GM19452 (cell line): ENCODE measurements at regions not wholly inside any gene's neighbourhood (a gene's known extent, or its start where the extent isn't known, plus 50 kb on each side); places are given as distances from the start of the nearest gene placed in this dataset.

Experiments
- ATAC-seq: cut with Tn5 transposase; IDR thresholded peaks from one replicate; pipeline ENCODE4 v1.9.1; 2021; ENCODE audit not compliant: unreplicated experiment

DNA sequence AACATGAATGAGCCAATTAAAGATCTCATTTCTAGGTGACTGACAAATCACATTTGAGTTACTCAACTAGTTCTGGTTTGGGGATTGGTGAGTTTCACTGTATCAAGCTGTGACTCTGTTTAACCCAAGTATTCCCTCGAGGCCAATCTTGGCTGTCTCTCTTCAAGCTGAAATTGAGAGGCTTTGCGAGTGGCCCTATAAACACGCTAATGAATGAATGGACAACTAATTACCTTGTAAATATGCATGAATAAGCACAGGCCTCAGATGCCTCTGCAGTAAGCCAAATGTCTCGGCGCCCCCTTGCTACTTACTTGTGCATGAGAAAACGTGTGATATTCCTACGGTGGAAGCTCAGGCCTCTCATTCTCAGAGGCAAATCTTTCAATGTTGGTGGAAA is 450.3 kb upstream of the PSMD7 start:
- ATAC-seq: no peak

GRCh38 chr16:73846007-73846330 is 450.6 kb upstream of the PSMD7 start:
- ATAC-seq: no peak

GRCh38 chr16:73845238-73846006 is 451.2 kb upstream of the PSMD7 start:
- ATAC-seq: no peak

DNA sequence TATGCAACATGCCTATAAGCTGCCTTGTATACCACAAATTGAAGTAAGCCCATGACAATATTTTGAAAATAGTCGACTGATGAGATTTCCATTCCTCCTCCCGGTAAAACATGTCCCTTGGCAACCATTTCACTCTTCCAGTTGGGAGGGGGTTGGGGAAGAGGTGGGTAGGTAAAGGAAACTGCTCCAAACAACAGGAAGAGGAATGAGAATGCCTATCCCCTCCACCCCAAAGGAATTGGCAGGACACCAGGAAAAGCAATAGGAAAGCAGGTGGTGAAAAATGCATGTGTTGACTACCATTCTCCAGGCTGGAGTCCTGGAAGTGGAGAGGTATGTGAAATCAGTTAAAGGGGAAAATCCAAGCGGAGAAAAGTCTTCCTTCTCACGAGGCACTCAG is 455.9 kb upstream of the PSMD7 start:
- no peak for ATAC-seq

DNA sequence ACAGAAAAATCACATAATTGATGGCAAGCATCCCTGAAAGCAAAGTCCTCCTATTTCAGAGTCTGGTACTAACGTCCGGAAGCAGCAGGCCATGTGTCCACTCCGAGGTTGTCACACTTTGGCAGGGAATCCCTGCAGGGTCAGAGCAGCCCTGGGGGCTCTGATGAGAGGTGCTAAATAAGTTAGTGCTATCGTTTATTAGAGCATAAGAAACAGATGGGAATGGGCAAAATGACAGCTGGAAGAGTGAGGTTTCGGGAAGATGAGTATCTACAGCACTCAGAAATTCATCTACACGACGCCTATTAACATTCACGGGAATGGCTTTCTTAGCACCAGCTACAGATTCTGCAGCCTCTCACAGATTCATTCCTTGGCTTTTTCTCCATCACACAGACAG is 465.4 kb upstream of the PSMD7 start:
- no peak for ATAC-seq

DNA sequence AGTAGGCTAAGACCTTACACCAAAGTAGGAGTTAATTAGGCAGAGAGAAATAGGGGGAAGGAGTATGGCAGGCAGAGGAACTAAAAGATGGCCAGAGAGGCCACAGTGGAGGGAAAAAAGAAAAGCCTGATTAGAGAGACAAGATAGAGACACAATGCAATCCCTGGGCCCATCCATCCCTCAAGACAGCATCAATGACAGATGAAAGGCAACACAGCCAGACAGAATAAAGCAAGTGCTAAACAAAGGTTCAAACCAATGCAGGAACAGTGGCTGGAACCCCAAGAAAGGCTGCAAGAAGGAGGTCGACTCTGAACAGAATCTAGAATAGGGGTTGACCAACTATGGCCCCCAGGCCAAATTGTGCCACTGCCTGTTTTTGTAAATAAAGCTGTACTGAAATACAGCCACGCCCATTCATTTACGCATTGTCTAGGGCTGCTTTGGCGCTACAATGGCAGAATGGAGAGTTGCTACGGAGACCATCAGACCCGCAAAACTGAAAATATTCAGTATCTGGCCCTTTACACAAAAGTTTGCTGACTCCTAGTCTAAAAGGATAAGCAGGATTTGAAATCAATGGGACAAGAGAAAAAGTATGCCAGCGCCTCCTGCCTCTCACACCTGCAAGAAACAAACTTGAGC is 473.3 kb upstream of the PSMD7 start:
- ATAC-seq: no peak

DNA sequence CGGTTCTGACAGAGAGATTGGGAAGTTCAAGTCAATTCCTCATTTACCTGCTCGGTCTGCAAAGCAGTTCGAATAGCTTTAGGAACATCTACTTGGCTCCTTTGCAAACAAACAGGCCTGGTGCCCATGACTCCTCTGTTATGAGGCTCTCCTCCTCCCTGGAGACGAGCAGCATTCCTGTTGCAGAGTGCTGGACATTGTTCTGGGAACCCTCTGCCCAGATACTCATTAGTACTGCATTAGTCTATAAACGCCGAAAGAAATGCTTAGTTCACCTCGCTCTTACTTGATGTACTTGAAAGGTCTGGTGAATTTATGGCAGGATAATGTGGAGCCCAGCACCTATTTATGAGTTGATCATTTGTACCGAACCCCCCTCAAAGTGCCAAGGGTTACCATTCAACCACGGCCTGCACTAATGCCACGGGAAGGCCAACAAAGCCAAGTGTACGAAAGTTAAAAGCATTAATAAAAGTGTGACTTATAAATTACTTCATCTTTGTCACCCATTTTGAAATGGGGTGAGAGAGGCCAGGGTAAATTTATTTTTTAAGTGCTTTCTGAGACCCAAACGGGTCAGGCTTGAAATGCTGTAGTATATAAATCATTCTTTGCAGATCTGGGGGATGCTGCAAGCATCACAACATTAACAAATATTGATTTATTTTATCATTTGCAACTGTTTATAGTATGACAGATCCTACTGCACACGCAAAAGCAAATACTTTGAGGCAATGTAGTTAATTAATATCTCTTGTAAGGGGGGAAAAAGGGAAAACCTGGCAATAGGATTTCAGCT is 478.9 kb upstream of the PSMD7 start:
- ATAC-seq: no peak

- no peak for ATAC-seq
These were observed 483.1 kb upstream of the PSMD7 start for GRCh38 chr16:73813527-73813926.

GRCh38 chr16:73804456-73804855 is 492.2 kb upstream of the PSMD7 start:
- ATAC-seq: no peak

- ATAC-seq: no peak
These were observed 498.1 kb upstream of the PSMD7 start for GRCh38 chr16:73798471-73798870.

- no peak for ATAC-seq
These were observed 499.5 kb upstream of the PSMD7 start for GRCh38 chr16:73797115-73797514.

DNA sequence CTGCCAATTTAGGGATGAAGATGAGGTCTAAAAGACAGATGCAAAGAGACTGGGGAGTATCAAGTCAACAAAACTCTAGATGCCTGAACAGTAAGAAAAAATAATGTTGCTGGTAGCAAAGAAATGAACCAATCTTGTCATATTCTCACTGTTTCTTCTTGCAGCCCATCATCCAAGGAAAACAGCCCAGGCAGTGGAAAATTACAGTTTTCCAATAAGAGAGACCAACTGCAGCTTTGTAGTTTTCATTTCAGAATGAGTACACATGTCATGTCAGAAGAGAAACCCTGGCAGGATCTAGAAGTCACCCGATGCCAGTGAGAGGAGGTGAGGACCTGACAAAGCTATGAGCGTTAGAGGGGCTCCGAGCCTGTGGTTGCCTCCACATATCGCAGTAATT is 500.4 kb upstream of the PSMD7 start:
- ATAC-seq: no peak

DNA sequence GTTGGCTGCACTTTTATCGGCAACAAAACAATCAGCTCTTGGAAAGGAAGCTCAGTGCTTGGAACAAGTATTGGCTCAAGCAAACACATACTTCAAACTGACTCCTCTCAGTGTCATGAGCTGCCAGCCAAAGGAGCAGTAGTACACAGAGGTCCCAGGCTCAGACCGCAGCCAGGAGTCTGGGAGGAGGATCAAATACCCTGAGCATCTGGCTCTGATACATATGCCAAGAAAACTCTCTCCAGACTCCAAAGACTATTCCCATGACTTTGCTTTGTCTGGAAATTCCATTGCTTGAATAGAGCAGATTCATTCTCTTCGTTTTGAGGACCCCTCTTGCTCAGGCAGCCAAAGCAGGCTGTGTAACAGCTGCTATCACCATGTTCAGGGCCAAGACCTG is 501.6 kb upstream of the PSMD7 start:
- ATAC-seq: no peak

DNA sequence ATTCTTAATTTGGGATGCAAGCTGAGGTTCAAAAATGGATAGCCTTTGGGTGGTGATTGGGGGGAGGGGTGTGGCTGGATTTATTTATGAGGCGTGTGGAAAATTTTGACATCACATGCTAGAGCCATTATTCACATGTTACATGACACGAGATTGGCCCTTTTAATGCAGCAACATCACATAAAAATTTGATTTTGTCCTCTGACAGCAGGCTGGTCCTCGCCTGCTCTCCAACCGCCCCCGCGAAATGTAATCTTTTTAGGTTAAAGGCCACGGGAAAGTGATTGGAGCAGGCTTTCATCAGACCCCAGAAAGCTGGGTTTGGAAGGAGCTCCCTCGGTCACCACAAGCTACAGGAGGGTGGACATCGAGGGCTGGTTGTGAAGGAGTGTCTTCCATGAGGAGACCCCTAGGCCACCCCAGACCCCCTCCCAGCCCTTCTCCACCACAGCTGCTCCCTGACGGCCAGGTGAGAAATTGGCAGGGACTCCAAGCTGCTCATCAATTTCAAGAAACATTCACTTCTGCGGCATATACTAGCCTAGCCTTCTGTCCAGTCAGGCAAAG is 502.7 kb upstream of the PSMD7 start:
- no peak for ATAC-seq

- ATAC-seq: no peak
These were observed 503.4 kb upstream of the PSMD7 start for GRCh38 chr16:73793260-73793659.

DNA sequence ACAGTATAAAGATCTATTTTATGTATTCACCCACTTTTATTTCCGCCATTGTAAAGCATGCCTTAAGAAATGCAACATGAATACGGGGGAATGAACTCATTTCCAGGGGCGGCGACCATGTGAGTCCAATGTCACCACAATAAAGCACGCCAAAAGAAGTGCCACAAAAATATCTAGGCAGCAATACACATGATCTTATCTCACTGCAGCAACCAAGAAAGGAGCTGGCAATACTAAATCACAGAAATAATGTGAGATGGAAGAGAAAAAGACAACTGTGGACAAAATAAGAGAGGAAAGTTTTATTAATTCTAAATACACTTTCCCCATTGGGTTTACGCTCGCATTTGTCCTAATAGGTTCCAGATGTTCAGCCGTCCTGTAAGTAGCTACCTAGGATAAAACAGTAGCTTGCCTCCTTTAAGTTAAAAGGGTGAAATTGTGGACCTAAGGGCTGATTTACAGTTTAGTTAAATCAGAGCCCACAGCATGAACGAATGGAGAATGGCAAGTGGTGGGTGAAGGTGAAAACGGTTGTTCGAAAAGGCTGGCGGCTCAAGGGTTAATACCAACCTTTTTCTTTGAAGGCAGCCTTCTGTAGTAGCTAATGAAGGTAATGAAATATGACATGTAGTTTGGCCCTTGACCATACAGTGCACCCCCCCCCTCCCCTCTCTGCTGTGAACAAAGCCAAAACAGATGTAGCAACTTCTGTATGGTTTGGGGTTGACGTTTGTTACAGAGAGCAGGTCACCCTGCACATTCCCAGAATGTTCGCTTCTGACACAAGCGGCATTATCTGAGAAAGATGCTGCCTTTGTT is 504.2 kb upstream of the PSMD7 start:
- no peak for ATAC-seq

DNA sequence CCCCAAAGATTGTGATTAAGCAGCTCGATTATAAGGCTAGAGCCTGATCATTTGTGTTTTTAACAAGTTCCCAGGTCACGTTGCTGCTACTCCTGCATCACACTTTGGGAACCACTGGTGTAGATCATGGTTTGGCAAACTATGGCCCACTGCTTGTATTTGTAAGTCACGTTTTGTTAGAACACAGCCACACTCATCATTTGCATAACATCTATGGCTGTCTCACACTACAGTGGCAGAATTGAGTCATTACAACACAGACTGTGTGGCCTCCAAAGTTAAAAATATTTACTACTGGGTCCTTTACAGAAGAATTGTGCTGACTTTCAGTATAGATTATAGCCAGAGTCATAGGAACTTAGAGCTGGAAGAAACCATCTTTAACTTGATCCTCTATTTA is 515.3 kb upstream of the PSMD7 start:
- no peak for ATAC-seq

DNA sequence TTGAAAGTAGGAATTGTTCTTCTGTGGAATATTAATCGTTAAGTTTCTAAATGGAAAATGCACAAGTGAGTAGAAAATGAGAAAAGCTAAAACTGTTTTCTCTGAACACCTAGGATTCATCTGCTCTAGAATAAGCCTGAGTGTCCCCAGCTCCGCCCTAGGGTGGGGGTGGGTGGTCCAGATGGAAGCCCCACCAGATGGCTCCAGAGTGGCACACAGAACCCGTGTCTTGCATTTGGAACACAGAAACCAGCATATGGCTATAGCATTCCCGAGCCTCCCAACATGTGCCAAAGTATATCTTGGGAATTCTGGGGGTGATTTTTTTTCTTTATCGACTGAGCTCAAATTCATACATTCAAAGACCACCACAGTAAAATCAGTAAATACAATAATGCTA is 517.7 kb upstream of the PSMD7 start:
- ATAC-seq: no peak

- ATAC-seq: no peak
These were observed 520.7 kb upstream of the PSMD7 start for GRCh38 chr16:73775841-73776388.

DNA sequence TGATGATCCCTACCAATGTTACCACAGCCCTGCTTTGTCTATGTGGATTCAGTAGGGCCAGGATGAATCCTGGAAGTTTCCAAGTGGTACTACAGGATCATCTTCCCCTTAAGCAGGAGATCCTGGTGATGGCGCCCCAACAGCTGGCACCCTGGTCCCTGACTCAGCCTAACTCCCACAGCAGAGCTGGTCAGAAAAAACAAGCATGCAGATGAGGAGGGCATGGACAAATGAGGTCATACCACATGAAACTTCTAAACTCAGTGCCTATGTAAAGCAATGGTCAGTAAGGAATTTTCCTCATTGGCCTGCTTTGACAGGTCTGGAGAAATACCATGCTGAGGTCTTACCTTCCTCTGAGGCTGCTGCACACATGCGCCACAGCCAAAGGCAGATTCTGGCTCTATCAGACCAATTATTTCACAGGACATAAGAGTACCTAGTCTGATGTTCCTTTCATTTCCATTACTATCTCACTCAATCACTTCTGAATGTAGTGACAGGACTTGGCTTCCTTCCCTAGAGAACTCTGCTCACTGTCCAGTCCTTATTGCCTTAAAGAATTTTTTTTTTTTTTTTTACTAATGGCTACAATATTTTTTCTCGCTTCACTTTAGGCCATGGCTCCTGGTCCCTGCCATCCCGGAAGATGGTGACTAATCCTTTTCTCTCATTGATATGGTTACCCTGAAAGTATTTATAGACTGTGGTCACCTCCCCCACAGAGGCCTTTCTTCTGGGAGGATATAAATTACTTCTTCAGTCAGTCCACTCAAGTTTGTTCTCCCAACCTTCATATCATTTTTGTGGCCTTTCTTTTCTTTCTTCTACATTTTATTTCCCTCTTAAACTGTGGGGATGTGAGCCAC is 525.2 kb upstream of the PSMD7 start:
- ATAC-seq: no peak
